Left renal pelvis (tissue), 4 donors: ENCODE measurements at regions not wholly inside any gene's neighbourhood (a gene's known extent, or its start where the extent isn't known, plus 50 kb on each side); places are given as distances from the start of the nearest gene placed in this dataset.
A peak's percentile ranks its signal among the peaks of the same experiment; 100 is the strongest.
"Not testable (repeated sequence)": the region's sequence is repeated elsewhere in the genome, so short reads cannot be mapped to it uniquely, and the experiment has no call there.

ENCODE experiments used
- DNase-seq, 4 donors: peaks; one replicate each; pipeline ENCODE4 v3.0.0-alpha.2; 2013; ENCODE audit warnings: low read depth in 4 of 4, low spot score in 3 of 4

DNA sequence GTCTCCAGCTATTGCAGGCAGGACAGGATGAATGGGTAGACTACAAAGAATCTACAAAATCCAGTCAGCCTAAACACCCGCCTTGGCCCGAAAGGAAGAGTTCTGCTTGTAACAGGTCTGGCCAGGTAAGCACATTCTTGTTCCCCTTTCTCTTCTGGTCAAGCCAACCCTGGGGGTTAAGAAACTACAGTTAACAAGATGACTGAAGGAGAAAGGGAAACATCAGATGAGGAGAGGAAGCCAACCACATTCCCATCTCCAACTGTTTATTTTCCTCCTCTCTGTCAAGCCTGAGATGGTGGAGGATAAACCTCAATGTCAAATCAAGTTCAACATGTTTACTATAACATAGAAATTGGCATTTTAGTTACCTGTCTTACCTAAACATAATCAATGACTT is 198.9 kb downstream of the IPMK start:
- no peak for DNase-seq

GRCh38 chr10:58066979-58067378 is 200.7 kb downstream of the IPMK start:
- no peak for DNase-seq

DNA sequence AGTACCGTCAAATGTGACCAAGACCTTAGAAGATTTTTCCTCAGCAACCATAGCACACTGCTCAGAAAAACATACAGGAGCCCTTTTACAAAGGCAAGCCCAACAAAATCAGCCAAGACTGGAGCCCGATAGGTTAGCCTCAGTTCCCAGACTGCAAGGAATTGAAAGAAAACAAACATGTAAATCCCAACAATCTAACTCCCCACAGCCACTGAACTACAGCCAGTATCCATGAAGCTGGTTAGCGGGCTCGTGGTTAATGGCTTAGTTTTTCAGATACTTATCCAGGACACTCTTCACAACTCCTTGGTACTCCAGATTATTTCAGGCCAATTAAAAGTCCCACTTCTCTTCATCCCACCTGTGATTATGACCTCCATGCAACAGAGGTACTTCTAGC is 201.6 kb downstream of the IPMK start:
- DNase-seq: no peak

GRCh38 chr10:58065529-58065815 is 202.2 kb downstream of the IPMK start:
- no peak for DNase-seq

DNA sequence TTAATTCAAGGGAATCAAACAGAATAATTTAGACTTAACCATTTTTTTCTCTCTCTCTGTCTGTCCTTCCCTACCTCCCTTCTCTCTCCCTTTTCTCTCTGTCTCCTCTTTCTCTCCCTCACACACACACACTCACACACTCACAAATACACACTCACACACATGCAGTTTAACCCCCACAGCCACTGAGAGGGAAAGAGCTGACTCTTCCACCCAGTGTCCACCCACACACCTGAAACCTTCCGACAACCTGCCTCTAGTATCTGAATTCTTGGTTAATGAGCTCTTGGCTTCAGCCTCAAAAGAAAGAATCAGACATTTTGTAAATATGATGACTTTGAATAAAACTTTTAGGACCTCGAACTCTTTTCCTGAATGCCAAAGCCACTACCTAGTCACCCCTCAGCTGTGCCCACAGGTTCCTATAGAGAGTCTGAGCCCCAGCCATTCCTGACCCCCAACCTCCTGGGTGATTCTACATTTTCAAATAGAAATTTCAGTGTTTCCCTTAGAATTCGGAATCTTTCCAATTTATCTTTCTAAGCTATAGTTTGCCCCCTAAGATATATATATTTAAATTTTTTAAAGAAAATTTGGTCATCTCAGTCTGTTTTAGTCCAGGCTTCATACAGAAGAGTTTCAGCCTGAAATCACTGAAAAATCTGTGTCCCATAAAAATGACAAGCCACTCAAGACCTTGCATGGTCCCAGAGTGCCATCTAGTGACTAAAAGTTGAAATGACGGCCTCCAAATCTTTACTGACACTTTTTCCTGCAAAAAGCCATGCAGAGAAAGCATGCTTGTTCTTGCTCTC is 202.8 kb downstream of the IPMK start:
- peak; percentile 18 to 29 (median 24) for DNase-seq

GRCh38 chr10:58063861-58064480 is 203.7 kb downstream of the IPMK start:
- no peak for DNase-seq

DNA sequence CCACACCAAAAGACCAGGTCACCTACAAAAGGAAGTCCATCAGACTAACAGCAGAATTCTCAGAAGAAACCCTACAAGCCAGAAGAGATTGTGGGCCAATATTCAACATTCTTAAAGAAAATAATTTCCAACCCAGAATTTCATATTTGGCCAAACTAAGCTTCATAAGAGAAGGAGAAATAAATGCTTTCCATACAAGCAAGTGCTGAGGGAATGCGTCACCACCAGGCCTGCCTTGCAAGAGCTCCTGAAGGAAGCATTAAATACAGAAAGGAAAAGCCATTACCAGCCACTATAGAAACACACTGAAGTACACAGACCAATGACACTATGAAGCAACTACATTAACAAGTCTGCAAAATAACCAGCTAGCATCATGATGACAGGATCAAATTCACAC is 209.0 kb downstream of the IPMK start:
- DNase-seq: not testable (repeated sequence)

GRCh38 chr10:58054881-58055280 is 212.8 kb downstream of the IPMK start:
- DNase-seq: no peak

GRCh38 chr10:58052772-58053171 is 214.9 kb downstream of the IPMK start:
- DNase-seq: no peak

DNA sequence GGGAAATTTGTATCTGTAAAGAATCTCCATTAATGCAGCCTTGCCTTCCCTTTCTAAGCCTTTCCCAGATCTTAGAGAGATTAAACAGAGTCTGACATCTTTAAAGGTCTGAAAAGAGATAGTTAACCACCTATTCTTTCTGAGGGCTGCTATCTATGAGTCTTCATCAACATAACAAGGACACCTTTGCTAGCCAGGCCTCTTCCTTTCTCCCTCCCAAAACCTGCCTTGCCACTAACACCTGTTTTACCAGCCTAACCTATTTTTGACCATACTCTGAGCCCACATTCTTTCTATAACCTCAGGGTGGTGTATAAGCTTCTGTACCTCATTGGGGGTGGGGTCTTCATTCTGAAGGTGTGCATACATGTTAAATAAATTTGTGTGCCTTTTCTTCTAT is 217.1 kb downstream of the IPMK start:
- DNase-seq: no peak

- DNase-seq: no peak
Measured at GRCh38 chr10:58048936-58049335, 218.8 kb downstream of the IPMK start.

- no peak for DNase-seq
Measured at GRCh38 chr10:58044072-58044471, 223.6 kb downstream of the IPMK start.

GRCh38 chr10:58041901-58042300 is 225.8 kb downstream of the IPMK start:
- no peak for DNase-seq

GRCh38 chr10:58030208-58030607 is 237.5 kb downstream of the IPMK start:
- DNase-seq: no peak

- DNase-seq: no peak
Measured at GRCh38 chr10:58028597-58029366, 238.9 kb downstream of the IPMK start.

- DNase-seq: no peak
Measured at GRCh38 chr10:58027426-58027825, 240.3 kb downstream of the IPMK start.

DNA sequence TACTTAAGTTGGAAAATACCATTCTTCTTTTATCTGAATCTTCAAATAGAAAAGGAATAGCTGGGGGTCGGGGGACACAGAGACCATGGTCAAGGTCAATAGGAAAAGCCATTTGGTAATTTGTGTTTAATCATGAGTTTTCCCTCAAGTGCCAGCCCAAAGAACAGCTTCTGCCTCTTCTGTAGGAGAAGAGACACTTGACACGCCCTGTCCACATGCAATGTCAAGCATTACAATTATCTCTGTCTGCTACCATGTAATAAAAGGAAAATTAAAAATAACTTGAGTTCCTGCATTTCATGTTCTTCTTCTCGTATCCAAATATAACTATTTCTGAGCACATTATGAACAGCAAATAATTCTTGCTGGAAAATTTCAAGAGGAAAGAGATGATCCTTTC is 241.7 kb downstream of the IPMK start:
- no peak for DNase-seq

GRCh38 chr10:58023341-58024073 is 244.2 kb downstream of the IPMK start:
- peak in 1 of 4 donors; percentile 20 for DNase-seq

DNA sequence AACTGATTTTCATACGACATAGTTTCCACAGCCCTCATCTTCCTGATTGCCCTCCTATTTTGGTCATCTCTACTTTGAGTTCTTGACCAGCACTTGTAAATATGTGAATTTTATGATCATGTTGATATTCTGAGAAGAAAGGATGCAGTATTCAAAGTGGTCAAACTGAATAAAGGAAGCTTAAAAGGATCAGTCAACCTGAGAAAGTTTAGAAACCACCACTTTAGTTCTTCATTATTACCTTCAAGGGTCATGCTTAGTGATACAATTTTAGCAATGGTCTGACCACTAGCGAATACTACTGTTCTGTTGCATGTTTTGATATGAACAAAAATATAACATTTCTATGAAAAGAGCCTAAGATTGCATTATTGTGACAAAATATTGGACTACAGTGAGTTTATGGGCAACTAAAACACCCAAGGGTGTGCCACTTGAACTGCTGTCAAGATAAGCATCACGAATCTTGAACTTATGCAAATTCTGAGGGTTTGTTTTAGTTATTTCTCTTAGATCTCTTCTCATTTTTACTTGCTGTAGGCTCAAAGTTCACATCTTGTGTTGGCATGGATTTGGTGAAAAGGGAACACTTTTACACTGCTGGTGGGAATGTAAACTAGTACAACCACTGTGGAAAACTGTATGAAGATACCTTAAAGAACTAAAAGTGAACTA is 247.7 kb downstream of the IPMK start:
- DNase-seq: no peak

DNA sequence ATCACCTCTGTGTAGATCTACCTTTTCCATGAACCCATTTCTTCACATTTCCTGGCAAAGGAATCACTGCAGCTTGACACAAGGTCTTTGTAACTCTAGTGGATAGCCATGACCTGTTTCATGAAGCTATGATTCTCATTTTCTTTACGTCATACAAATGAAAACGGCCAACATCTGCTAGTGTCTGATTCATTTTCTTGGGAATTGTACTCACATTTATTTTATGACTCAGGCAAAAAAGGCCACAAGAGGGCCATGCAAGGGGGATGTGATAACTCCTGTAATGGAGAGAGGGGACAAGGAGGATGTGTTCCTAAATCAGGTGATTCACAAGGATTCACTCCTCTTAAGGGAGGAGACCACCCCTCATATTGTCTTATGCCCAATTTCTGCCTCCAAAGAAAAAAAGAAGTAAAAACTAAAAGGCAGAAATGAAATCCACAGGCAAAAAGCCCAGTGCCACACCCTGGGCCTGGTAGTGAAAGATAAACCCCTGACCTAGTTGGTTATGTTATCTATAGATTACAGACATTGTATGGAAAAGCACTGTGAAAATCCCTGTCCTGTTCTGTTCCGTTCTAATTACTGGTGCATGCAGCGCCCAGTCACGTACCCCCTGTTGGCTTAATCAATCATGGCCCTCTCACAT is 249.9 kb downstream of the IPMK start:
- no peak for DNase-seq
